ENCODE measurements at regions not wholly inside any gene's neighbourhood (a gene's known extent, or its start where the extent isn't known, plus 50 kb on each side); places are given as distances from the start of the nearest gene placed in this dataset.

DNA sequence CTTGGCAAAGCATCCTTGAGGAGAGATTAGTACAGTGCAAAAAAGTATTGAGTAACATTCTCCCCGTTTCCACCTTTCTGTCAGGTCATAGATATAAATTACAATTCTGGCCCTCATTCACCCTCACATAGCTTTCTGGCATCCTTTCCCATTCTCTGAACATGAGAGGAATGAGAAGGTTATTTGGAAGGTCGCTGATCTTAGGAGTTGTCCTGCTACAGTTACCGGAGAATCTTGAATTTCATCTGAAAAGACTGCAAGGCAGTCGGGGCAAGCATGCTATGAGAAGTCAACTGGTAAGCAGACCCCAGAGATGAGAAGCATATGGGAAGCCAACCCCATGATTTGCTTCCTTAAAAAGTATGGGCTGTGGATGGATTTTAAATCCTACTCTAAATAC is 166.7 kb upstream of the CENPW start:
- no peak for ATAC-seq
- H3K36me3 Mint-ChIP-seq: no peaks in the 10 kb centered on the region
- no peaks in the 10 kb centered on the region for H3K9me3 Mint-ChIP-seq
- ChIA-PET CTCF (no interaction called here), POLR2A (no interaction called here)
- peaks cover 28% of the 10 kb centered on the region for H3K4me1 Mint-ChIP-seq
- no peaks in the 10 kb centered on the region for H3K27me3 Mint-ChIP-seq (ENCODE audit: low read depth)
- DNase-seq (ENCODE audit: low spot score): no peak
- no peak overlapping the region for H3K27ac Mint-ChIP-seq
- H3K4me3 Mint-ChIP-seq: no peak overlapping the region
- TF ChIP-seq, protein P1, sequence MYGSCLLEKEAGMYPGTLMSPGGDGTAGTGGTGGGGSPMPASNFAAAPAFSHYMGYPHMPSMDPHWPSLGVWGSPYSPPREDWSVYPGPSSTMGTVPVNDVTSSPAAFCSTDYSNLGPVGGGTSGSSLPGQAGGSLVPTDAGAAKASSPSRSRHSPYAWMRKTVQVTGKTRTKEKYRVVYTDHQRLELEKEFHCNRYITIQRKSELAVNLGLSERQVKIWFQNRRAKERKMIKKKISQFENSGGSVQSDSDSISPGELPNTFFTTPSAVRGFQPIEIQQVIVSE (CRISPR knock-in tag; IDR thresholded peaks at IDR 0.05; ENCODE audit: borderline replicate concordance): no peak
- TF ChIP-seq ELF4 (CRISPR knock-in tag; IDR thresholded peaks at IDR 0.05; ENCODE audit: low read depth): no peak
- TF ChIP-seq, protein P2, sequence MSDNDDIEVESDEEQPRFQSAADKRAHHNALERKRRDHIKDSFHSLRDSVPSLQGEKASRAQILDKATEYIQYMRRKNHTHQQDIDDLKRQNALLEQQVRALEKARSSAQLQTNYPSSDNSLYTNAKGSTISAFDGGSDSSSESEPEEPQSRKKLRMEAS (CRISPR knock-in tag; IDR thresholded peaks at IDR 0.05): no peak
- TF ChIP-seq, protein P3, sequence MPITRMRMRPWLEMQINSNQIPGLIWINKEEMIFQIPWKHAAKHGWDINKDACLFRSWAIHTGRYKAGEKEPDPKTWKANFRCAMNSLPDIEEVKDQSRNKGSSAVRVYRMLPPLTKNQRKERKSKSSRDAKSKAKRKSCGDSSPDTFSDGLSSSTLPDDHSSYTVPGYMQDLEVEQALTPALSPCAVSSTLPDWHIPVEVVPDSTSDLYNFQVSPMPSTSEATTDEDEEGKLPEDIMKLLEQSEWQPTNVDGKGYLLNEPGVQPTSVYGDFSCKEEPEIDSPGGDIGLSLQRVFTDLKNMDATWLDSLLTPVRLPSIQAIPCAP (CRISPR knock-in tag; IDR thresholded peaks at IDR 0.05): no peak
- no peak for TF ChIP-seq ZNF671 (CRISPR knock-in tag; IDR thresholded peaks at IDR 0.05)
- TF ChIP-seq, protein P4, sequence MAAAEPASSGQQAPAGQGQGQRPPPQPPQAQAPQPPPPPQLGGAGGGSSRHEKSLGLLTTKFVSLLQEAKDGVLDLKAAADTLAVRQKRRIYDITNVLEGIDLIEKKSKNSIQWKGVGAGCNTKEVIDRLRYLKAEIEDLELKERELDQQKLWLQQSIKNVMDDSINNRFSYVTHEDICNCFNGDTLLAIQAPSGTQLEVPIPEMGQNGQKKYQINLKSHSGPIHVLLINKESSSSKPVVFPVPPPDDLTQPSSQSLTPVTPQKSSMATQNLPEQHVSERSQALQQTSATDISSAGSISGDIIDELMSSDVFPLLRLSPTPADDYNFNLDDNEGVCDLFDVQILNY (CRISPR knock-in tag; IDR thresholded peaks at IDR 0.05): no peak
- TF ChIP-seq, protein P5, sequence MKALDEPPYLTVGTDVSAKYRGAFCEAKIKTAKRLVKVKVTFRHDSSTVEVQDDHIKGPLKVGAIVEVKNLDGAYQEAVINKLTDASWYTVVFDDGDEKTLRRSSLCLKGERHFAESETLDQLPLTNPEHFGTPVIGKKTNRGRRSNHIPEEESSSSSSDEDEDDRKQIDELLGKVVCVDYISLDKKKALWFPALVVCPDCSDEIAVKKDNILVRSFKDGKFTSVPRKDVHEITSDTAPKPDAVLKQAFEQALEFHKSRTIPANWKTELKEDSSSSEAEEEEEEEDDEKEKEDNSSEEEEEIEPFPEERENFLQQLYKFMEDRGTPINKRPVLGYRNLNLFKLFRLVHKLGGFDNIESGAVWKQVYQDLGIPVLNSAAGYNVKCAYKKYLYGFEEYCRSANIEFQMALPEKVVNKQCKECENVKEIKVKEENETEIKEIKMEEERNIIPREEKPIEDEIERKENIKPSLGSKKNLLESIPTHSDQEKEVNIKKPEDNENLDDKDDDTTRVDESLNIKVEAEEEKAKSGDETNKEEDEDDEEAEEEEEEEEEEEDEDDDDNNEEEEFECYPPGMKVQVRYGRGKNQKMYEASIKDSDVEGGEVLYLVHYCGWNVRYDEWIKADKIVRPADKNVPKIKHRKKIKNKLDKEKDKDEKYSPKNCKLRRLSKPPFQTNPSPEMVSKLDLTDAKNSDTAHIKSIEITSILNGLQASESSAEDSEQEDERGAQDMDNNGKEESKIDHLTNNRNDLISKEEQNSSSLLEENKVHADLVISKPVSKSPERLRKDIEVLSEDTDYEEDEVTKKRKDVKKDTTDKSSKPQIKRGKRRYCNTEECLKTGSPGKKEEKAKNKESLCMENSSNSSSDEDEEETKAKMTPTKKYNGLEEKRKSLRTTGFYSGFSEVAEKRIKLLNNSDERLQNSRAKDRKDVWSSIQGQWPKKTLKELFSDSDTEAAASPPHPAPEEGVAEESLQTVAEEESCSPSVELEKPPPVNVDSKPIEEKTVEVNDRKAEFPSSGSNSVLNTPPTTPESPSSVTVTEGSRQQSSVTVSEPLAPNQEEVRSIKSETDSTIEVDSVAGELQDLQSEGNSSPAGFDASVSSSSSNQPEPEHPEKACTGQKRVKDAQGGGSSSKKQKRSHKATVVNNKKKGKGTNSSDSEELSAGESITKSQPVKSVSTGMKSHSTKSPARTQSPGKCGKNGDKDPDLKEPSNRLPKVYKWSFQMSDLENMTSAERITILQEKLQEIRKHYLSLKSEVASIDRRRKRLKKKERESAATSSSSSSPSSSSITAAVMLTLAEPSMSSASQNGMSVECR (CRISPR knock-in tag; IDR thresholded peaks at IDR 0.05; ENCODE audit: borderline replicate concordance): no peak
- no peak for TF ChIP-seq CREB1 (CRISPR knock-in tag; IDR thresholded peaks at IDR 0.05)
- TF ChIP-seq SP1 (CRISPR knock-in tag; conservative IDR thresholded peaks at IDR 0.05): no peak
- no peak for TF ChIP-seq OVOL2 (CRISPR knock-in tag; IDR thresholded peaks at IDR 0.05; ENCODE audit: borderline replicate concordance)
- TF ChIP-seq, protein P6, sequence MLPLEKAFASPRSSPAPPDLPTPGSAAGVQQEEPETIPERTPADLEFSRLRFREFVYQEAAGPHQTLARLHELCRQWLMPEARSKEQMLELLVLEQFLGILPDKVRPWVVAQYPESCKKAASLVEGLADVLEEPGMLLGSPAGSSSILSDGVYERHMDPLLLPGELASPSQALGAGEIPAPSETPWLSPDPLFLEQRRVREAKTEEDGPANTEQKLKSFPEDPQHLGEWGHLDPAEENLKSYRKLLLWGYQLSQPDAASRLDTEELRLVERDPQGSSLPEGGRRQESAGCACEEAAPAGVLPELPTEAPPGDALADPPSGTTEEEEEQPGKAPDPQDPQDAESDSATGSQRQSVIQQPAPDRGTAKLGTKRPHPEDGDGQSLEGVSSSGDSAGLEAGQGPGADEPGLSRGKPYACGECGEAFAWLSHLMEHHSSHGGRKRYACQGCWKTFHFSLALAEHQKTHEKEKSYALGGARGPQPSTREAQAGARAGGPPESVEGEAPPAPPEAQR (CRISPR knock-in tag; IDR thresholded peaks at IDR 0.05): no peak
- TF ChIP-seq, protein P7, sequence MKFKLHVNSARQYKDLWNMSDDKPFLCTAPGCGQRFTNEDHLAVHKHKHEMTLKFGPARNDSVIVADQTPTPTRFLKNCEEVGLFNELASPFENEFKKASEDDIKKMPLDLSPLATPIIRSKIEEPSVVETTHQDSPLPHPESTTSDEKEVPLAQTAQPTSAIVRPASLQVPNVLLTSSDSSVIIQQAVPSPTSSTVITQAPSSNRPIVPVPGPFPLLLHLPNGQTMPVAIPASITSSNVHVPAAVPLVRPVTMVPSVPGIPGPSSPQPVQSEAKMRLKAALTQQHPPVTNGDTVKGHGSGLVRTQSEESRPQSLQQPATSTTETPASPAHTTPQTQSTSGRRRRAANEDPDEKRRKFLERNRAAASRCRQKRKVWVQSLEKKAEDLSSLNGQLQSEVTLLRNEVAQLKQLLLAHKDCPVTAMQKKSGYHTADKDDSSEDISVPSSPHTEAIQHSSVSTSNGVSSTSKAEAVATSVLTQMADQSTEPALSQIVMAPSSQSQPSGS (CRISPR knock-in tag; IDR thresholded peaks at IDR 0.05; ENCODE audit: borderline replicate concordance, low read depth): no peak
- no peak for TF ChIP-seq TEAD4 (CRISPR knock-in tag; IDR thresholded peaks at IDR 0.05)
- TF ChIP-seq ZNF423 (CRISPR knock-in tag; IDR thresholded peaks at IDR 0.05): no peak
- TF ChIP-seq FOXP1 (CRISPR knock-in tag; IDR thresholded peaks at IDR 0.05; ENCODE audit: borderline replicate concordance): no peak

DNA sequence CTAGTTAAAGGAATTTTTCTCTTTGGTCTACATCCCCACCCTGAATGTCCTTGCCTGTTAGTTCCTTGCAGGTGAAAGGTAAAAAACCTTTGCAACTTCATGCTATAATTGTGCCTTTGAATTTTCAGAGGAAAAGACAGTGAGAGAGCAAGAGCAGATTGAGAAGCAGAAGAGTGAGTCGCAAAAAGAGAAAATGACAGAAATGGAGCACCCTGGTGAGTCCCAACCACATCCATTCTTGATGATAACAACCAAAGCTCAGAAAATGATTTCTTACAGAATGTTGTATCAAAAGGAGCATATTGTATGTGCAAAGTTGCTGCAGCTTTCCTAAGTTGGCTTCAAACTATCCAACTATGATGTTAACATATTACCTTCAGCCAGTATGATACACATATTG is 165.2 kb upstream of the CENPW start:
- Mint-ChIP-seq H3K4me1 (peaks cover 25% of the 10 kb centered on the region), H3K4me3 (no peak overlapping the region), H3K9me3 (no peaks in the 10 kb centered on the region), H3K27me3 (ENCODE audit: low read depth) (no peaks in the 10 kb centered on the region), H3K36me3 (no peaks in the 10 kb centered on the region), H3K27ac (no peak overlapping the region)
- ChIA-PET CTCF (no interaction called here), POLR2A (no interaction called here)
- no peak for ATAC-seq
- DNase-seq (ENCODE audit: low spot score): no peak
- TF ChIP-seq, protein P8, sequence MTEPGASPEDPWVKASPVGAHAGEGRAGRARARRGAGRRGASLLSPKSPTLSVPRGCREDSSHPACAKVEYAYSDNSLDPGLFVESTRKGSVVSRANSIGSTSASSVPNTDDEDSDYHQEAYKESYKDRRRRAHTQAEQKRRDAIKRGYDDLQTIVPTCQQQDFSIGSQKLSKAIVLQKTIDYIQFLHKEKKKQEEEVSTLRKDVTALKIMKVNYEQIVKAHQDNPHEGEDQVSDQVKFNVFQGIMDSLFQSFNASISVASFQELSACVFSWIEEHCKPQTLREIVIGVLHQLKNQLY (CRISPR knock-in tag; IDR thresholded peaks at IDR 0.05): no peak
- TF ChIP-seq, protein P9, sequence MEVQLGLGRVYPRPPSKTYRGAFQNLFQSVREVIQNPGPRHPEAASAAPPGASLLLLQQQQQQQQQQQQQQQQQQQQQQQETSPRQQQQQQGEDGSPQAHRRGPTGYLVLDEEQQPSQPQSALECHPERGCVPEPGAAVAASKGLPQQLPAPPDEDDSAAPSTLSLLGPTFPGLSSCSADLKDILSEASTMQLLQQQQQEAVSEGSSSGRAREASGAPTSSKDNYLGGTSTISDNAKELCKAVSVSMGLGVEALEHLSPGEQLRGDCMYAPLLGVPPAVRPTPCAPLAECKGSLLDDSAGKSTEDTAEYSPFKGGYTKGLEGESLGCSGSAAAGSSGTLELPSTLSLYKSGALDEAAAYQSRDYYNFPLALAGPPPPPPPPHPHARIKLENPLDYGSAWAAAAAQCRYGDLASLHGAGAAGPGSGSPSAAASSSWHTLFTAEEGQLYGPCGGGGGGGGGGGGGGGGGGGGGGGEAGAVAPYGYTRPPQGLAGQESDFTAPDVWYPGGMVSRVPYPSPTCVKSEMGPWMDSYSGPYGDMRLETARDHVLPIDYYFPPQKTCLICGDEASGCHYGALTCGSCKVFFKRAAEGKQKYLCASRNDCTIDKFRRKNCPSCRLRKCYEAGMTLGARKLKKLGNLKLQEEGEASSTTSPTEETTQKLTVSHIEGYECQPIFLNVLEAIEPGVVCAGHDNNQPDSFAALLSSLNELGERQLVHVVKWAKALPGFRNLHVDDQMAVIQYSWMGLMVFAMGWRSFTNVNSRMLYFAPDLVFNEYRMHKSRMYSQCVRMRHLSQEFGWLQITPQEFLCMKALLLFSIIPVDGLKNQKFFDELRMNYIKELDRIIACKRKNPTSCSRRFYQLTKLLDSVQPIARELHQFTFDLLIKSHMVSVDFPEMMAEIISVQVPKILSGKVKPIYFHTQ (CRISPR knock-in tag; IDR thresholded peaks at IDR 0.05): no peak
- no peak for TF ChIP-seq HMGA2 (CRISPR knock-in tag; IDR thresholded peaks at IDR 0.05)

Measured in WTC11 (cell line).